H1 (cell line): ENCODE measurements at regions not wholly inside any gene's neighbourhood (a gene's known extent, or its start where the extent isn't known, plus 50 kb on each side); places are given as distances from the start of the nearest gene placed in this dataset.

Experiments
- CTCF ChIA-PET: fragments of 300-600 bp; sonication (Branson Sonifier 250); formaldehyde crosslinking; loops from one replicate; lab custom pipeline; 2021; ENCODE audit not compliant: partially characterized antibody; lab: Charles Lee
- POLR2A ChIA-PET: fragments of 300-600 bp; sonication (Branson Sonifier 250); formaldehyde crosslinking; loops from one replicate; lab custom pipeline; 2021; ENCODE audit warnings: inconsistent platforms; ENCODE audit not compliant: partially characterized antibody; lab: Charles Lee
- DNase-seq, 2 experiments: peaks; one replicate each; pipeline versions ENCODE4 v3.0.0 to v3.0.0-alpha.2; 2010 to 2022; ENCODE audit warnings: low spot score in 2 of 2, low read depth in 1 of 2, mixed read lengths in 1 of 2
- FAIRE-seq: peaks from 2 replicates; lab custom pipeline; 2011; peaks lifted over from hg19 to GRCh38; lab: Jason Lieb, UNC
- H2AFZ ChIP-seq: 2 replicates; pipeline ENCODE4 v1.8.1; 2012; ENCODE audit warnings: low read length, inconsistent platforms
- H2AK5ac ChIP-seq: 2 replicates; pipeline ENCODE4 v1.6.1; 2013; ENCODE audit warnings: low read depth, low read length
- H2BK120ac ChIP-seq: replicated peaks from 2 replicates; pipeline ENCODE3; 2013; ENCODE audit warnings: low read depth, low read length, inconsistent platforms
- H2BK12ac ChIP-seq: 2 replicates; pipeline ENCODE4 v1.6.1; 2013; ENCODE audit warnings: low read depth, low read length
- H2BK15ac ChIP-seq: 2 replicates; pipeline ENCODE4 v1.6.1; 2013; ENCODE audit warnings: low read length
- H2BK20ac ChIP-seq: 2 replicates; pipeline ENCODE4 v1.6.1; 2013; ENCODE audit warnings: low read length
- H2BK5ac ChIP-seq: 2 replicates; pipeline ENCODE4 v1.6.1; 2013; ENCODE audit warnings: low read depth, low read length
- H3K14ac ChIP-seq: 2 replicates; pipeline ENCODE4 v1.6.1; 2013; ENCODE audit warnings: inconsistent platforms; ENCODE audit not compliant: insufficient read length
- H3K18ac ChIP-seq: 2 replicates; pipeline ENCODE4 v1.6.1; 2013; ENCODE audit warnings: low read length; ENCODE audit errors: extremely low read depth
- H3K23ac ChIP-seq: 2 replicates; pipeline ENCODE4 v1.6.1; 2013; ENCODE audit warnings: inconsistent platforms; ENCODE audit not compliant: insufficient read length
- H3K23me2 ChIP-seq: 2 replicates; pipeline ENCODE4 v1.6.1; 2013; ENCODE audit warnings: low read depth, low read length
- H3K27ac ChIP-seq: 2 replicates; pipeline ENCODE4 v1.6.1; 2011; ENCODE audit warnings: low read depth, low read length, inconsistent platforms
- H3K27me3 ChIP-seq, 4 experiments: replicated peaks in 1 of 4; 1 replicate in 1 of 4; 2 replicates in 3 of 4; pipeline versions ENCODE4 v1.6.1 to v1.8.1; 2011 to 2013; ENCODE audit warnings: low read length in 3 of 4, mild to moderate bottlenecking in 3 of 4, inconsistent platforms in 2 of 4, mixed read lengths in 2 of 4, moderate library complexity in 1 of 4; ENCODE audit not compliant: control insufficient read depth in 3 of 4, insufficient read depth in 3 of 4; ENCODE audit errors: extremely low read depth in 1 of 4
- H3K36me3 ChIP-seq, 4 experiments: 2 replicates each; pipeline versions ENCODE4 v1.6.1 to v1.8.1; 2011 to 2013; ENCODE audit warnings: mild to moderate bottlenecking in 4 of 4, low read length in 3 of 4, moderate library complexity in 2 of 4, control low read depth in 1 of 4, inconsistent platforms in 1 of 4; ENCODE audit not compliant: insufficient read depth in 4 of 4, control insufficient read depth in 2 of 4
- H3K4ac ChIP-seq: replicated peaks from 2 replicates; pipeline ENCODE3; 2013; ENCODE audit warnings: low read length, low read depth, mixed read lengths, inconsistent platforms; ENCODE audit not compliant: insufficient read length
- H3K4me1 ChIP-seq, 4 experiments: replicated peaks in 1 of 4; 1 replicate in 1 of 4; 2 replicates in 3 of 4; pipeline versions ENCODE4 v1.6.1 to v1.8.1; 2011 to 2013; ENCODE audit warnings: low read length in 3 of 4, inconsistent platforms in 2 of 4, mixed read lengths in 1 of 4; ENCODE audit not compliant: insufficient read depth in 4 of 4, control insufficient read depth in 3 of 4
- H3K4me2 ChIP-seq, 2 experiments: 2 replicates each; pipeline versions ENCODE4 v1.6.1 to v1.8.1; 2011 to 2013; ENCODE audit warnings: low read depth in 2 of 2, low read length in 2 of 2, control low read depth in 1 of 2, inconsistent platforms in 1 of 2, mild to moderate bottlenecking in 1 of 2; ENCODE audit not compliant: insufficient read depth in 1 of 2
- H3K4me3 ChIP-seq, 4 experiments: fragments of 200-600, 300-600 bp in 1 of 4; sonication (generic), shearing (Covaris generic), sonication (Bioruptor Twin) in 1 of 4; 2 replicates each; pipeline versions ENCODE4 v1.5.1 to v1.8.1; 2011 to 2016; ENCODE audit warnings: low read length in 4 of 4, low read depth in 3 of 4, control low read depth in 2 of 4, inconsistent platforms in 2 of 4, mild to moderate bottlenecking in 2 of 4, mixed read lengths in 1 of 4, moderate library complexity in 1 of 4; ENCODE audit not compliant: insufficient read depth in 2 of 4; ENCODE audit errors: extremely low read depth in 1 of 4
- H3K56ac ChIP-seq: replicated peaks from 2 replicates; pipeline ENCODE3; 2013; ENCODE audit warnings: low read depth, mild to moderate bottlenecking, mixed read lengths, low read length, inconsistent platforms; ENCODE audit not compliant: insufficient read length
- H3K79me1 ChIP-seq: 2 replicates; pipeline ENCODE4 v1.6.1; 2013; ENCODE audit warnings: low read depth, low read length, control low read depth
- H3K79me2 ChIP-seq, 2 experiments: 2 replicates each; pipeline versions ENCODE4 v1.6.1 to v1.8.1; 2012 to 2013; ENCODE audit warnings: low read length in 2 of 2, mild to moderate bottlenecking in 2 of 2, inconsistent platforms in 1 of 2; ENCODE audit not compliant: insufficient read depth in 2 of 2, control insufficient read depth in 1 of 2
- H3K9ac ChIP-seq, 4 experiments: replicated peaks in 1 of 4; 1 replicate in 1 of 4; 2 replicates in 3 of 4; pipeline versions ENCODE4 v1.6.1 to v1.8.1; 2011 to 2013; ENCODE audit warnings: low read depth in 3 of 4, low read length in 3 of 4, control low read depth in 2 of 4, mild to moderate bottlenecking in 2 of 4, moderate library complexity in 2 of 4, inconsistent platforms in 1 of 4; ENCODE audit errors: extremely low read depth in 1 of 4
- H3K9me3 ChIP-seq, 2 experiments: 2 replicates each; pipeline versions ENCODE4 v1.6.1 to v1.8.1; 2012 to 2013; ENCODE audit warnings: mild to moderate bottlenecking in 2 of 2, moderate library complexity in 2 of 2, control low read depth in 1 of 2, inconsistent platforms in 1 of 2, low read depth in 1 of 2, low read length in 1 of 2, mixed read lengths in 1 of 2; ENCODE audit not compliant: insufficient read depth in 2 of 2
- H4K20me1 ChIP-seq, 2 experiments: replicated peaks in 1 of 2; 2 replicates each; pipeline versions ENCODE3 to v1.8.1; 2011 to 2013; ENCODE audit warnings: inconsistent platforms in 2 of 2, low read length in 2 of 2, mild to moderate bottlenecking in 1 of 2; ENCODE audit not compliant: insufficient read depth in 2 of 2, control insufficient read depth in 1 of 2
- H4K5ac ChIP-seq: 2 replicates; pipeline ENCODE4 v1.6.1; 2013; ENCODE audit warnings: low read length, low read depth, mixed read lengths, inconsistent platforms; ENCODE audit not compliant: insufficient read length
- H4K8ac ChIP-seq: 2 replicates; pipeline ENCODE4 v1.8.0; 2013; ENCODE audit warnings: mild to moderate bottlenecking, moderate library complexity, low read length, inconsistent platforms; ENCODE audit not compliant: insufficient read depth; ENCODE audit errors: extremely low read depth
- H4K91ac ChIP-seq: replicated peaks from 2 replicates; pipeline ENCODE3; 2013; ENCODE audit warnings: low read length, mixed read lengths, inconsistent platforms; ENCODE audit not compliant: insufficient read length
- CBX8 ChIP-seq: fragments of 300-800, 300-1000 bp; sonication (generic); IDR thresholded peaks from 2 replicates; pipeline ENCODE4 v1.7.1; 2016; ENCODE audit warnings: low read depth, low read length, borderline replicate concordance
- CHD1 ChIP-seq: IDR thresholded peaks from 2 replicates; pipeline ENCODE4 v1.6.1; 2012; ENCODE audit warnings: low read depth, low read length, improper control_type of control experiment
- HDAC6 ChIP-seq: IDR thresholded peaks from one replicate; pipeline ENCODE4 v1.7.1; 2012; ENCODE audit warnings: low read depth, mild to moderate bottlenecking, inconsistent platforms, low read length, moderate library complexity
- WGBS, 2 experiments: shearing (Covaris generic) in 1 of 2; methylation state at CpG; one replicate each; pipeline versions ENCODE4 v1.1.6 to v1.1.7; 2013 to 2015; ENCODE audit warnings: low lambda C conversion rate in 2 of 2, mixed read lengths in 2 of 2, inconsistent platforms in 1 of 2, low coverage in 1 of 2, missing lambda C conversion rate in 1 of 2; ENCODE audit not compliant: insufficient replicate concordance in 2 of 2, insufficient coverage in 1 of 2, insufficient read length in 1 of 2; ENCODE audit errors: extremely low coverage in 1 of 2, missing lambda C conversion rate in 1 of 2; 5-methylcytosine and 5-hydroxymethylcytosine counted together

DNA sequence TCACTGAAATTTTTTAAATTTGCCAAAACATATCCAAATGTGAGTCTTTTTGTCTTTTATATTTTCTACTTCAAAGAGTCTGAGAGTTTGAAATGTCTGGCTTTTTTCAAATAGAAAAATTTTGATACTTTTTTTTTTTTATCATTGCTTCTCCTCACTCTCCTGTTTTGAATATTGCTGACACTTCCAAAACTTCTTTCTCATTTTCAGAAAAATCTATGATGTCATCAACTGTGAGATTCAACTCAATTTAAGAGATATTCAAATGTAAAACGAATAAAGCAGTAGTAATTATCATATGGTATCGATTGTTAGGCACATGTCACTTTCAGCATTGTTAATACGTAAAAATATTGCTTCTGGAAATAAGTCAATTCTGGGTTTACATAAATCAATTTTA lies 505.8 kb upstream of the STEAP1 start:
- no peak overlapping the region for H4K5ac ChIP-seq
- no peak overlapping the region for H2BK12ac ChIP-seq
- H3K23ac ChIP-seq = no peak overlapping the region
- H2AFZ ChIP-seq = no peak overlapping the region
- POLR2A ChIA-PET = no interaction called here
- no peaks in the 10 kb centered on the region for H4K20me1 ChIP-seq
- H2AK5ac ChIP-seq = no peak overlapping the region
- no peak overlapping the region for H3K27ac ChIP-seq
- no peak overlapping the region for H2BK15ac ChIP-seq
- H3K56ac ChIP-seq = no peak overlapping the region
- no peak overlapping the region for H2BK20ac ChIP-seq
- no peaks in the 10 kb centered on the region for H3K79me2 ChIP-seq
- no peak overlapping the region for H3K9ac ChIP-seq
- no peak overlapping the region for H3K4ac ChIP-seq
- TF ChIP-seq CHD1 (no peak), HDAC6 (no peak), CBX8 (no peak)
- H2BK120ac ChIP-seq = no peak overlapping the region
- no peaks in the 10 kb centered on the region for H3K79me1 ChIP-seq
- CTCF ChIA-PET = no interaction called here
- FAIRE-seq (no peak), DNase-seq (no peak)
- no peak overlapping the region for H3K4me2 ChIP-seq
- no peak overlapping the region for H3K4me3 ChIP-seq
- no peaks in the 10 kb centered on the region for H3K23me2 ChIP-seq
- H3K27me3 ChIP-seq = no peaks in the 10 kb centered on the region
- H4K91ac ChIP-seq = no peak overlapping the region
- H3K14ac ChIP-seq = no peak overlapping the region
- H3K36me3 ChIP-seq = no peaks in the 10 kb centered on the region
- H4K8ac ChIP-seq = no peak overlapping the region
- WGBS, 2 experiments = 91% methylated on average over 3 of the region's 3 CpGs; no CpG with 5 or more reads in 1 of the 2 experiments
- H3K4me1 ChIP-seq = no peaks in the 10 kb centered on the region
- no peak overlapping the region for H2BK5ac ChIP-seq
- no peaks in the 10 kb centered on the region for H3K9me3 ChIP-seq
- H3K18ac ChIP-seq = no peak overlapping the region
